GM18907 (cell line): ENCODE measurements at regions not wholly inside any gene's neighbourhood (a gene's known extent, or its start where the extent isn't known, plus 50 kb on each side); places are given as distances from the start of the nearest gene placed in this dataset.

ENCODE experiments used
- ATAC-seq: cut with Tn5 transposase; IDR thresholded peaks from one replicate; pipeline ENCODE4 v1.9.1; 2021; ENCODE audit warnings: mild to moderate bottlenecking, moderate library complexity; ENCODE audit not compliant: unreplicated experiment

DNA sequence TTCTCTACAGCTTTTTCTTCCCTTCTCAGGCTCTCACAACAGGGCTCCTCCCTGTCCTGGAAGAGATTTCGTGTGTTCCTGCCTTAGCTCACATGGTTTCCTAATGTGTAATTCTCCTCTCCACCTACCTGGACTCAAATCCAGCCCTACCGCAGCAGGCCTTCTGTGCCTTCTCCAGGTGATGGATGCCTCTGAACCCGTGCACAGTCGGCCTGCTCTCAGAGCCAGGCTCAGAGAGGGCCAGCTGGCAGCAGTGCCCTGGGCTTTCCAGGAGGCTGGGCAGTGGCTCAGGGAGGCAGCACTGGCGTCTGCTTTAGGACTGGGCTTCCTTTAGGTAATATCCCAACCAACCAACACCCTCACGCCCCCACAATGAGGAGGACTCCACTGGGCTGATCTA, 123.2 kb upstream of the TMC3 start:
- ATAC-seq = no peak

DNA sequence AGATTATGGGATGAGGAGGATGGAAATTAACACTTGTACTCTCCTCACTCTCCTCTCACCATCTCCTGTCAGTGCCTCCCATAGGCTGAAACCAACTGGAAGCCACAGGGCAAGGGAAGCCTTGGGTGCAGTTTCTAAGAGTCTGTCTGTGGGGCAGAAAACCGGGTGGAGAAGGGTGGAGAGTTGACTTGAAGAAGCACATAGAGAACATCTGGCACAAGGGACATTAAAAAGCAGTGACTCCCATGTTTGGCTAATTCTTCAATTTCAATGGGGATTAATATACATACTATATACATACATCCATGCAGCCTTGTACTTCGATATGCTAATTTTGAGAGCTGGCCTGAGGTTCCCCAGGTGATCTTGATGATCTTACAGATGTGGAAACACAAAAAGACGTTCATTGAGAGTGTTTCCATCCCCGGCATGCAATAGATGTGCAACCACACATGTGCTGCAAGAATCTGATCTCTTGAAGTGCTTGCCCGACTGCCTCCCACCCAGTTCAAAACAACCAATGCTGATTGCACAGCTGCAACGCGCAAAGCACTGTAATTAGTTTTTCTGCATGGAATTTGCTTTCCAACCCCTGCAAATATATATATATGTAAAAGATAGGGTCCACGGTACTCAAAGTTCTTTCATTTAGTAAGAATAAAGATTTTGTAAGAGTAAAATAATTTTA, 121.9 kb upstream of the TMC3 start:
- ATAC-seq = no peak

DNA sequence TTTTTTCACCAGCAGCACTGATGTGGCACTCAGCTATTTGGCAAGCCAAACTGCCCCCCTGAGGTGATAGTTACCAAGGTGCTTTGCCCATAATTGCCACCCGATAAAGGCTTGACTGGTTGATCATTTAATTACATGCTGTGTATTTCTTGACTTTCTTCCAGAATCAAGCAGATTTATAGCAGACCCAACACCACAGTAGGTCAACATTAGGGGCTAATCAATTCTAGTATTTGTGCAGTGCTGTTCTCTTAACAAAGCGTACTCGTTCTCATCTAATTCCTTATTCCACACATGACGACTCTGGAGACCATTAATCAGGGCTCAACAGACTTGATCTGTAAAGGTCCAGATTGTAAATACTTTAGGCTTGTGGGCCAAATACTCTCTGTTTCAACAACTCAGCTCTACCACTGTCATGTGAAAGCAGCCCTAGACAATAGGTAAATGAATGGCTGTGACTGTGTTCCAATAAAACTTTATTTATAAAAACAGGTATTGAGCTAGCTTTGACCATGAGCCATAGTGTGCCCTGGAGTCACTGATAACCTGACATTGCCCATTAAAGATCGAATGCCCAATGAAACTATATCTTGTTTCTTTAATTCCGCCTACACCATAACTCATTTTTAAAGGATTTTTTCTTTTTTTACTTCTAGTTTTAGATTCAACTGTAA, 119.1 kb upstream of the TMC3 start:
- ATAC-seq = no peak

DNA sequence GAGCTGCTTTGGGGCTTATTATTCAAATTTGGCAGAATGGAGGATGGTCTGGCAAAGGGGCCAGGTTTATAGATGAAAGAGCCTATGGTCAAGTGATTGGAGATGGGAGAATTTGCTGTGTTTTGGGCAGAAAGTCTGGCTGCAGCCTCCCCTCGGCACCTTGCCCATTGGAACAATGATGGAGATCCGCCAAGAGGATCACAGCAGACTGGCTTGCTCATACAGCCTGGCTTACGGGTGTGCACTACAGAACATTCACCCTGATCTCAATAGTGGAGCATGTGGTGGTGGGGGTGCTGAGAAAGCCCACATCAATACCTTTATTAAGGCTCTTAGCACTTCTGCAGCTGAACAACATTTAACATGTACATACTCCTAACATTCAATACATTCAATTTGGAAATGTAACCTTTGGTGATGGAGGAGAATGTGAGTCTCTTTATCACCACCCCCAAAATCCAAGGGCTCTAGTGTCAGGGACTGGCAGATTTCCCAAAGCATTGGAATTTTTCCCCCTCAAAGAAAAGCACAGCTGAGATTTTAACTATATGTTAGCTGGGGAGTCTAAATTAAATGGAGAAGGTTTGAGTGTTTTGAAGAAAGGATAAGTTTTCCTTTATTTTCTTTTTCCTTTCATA, 118.4 kb upstream of the TMC3 start:
- ATAC-seq = no peak

DNA sequence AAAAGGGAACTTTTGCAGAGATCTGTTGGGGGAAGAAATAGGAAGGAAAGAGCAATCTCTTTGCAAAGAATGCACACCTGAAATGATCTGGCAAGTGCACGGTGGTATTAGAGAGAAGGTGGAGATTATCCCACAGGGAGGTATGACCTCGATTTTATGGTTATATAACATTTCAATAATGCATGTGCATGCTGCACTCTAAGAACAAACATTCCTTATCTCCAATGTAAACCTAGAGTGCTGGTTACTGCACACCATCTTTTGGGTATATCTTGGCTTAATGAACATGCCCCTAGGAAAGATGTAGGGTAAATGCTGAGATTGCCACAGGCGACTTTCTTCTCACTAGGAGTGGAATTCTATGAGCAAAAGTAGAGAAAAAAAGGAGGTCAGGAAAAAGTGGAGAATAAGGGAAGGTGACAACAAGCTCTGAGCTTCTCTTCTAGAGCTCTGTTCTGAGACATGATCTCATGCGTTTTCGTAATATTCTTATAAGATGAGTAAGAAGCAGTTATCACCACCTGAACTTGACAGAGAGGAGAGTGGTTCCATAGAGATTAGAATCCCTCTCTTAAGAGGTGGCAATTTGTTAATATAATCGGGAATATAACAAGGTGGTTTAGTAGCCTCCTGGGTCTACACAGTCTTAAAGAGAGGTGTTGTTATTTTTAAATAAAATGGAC, 117.5 kb upstream of the TMC3 start:
- no peak for ATAC-seq

DNA sequence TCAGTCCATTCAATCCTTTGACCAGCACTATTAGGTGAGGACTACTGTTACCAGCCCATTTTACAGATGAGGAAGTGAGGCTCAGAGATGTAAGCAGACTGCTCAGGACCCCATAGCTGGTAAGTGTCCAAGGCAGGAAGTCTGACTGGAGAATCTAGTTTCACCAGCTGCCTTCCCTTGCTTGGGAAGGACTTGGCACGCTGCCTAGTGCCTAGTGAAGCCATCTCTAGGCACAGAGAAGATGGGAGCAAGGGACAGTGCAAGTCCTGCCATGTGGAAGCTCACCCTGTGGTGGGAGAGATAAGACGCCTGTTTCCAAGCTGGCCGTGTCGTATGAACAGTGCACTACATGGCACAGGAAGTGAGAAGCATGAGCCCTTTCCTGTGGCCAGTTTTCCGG, 111.8 kb upstream of the TMC3 start:
- ATAC-seq = no peak

DNA sequence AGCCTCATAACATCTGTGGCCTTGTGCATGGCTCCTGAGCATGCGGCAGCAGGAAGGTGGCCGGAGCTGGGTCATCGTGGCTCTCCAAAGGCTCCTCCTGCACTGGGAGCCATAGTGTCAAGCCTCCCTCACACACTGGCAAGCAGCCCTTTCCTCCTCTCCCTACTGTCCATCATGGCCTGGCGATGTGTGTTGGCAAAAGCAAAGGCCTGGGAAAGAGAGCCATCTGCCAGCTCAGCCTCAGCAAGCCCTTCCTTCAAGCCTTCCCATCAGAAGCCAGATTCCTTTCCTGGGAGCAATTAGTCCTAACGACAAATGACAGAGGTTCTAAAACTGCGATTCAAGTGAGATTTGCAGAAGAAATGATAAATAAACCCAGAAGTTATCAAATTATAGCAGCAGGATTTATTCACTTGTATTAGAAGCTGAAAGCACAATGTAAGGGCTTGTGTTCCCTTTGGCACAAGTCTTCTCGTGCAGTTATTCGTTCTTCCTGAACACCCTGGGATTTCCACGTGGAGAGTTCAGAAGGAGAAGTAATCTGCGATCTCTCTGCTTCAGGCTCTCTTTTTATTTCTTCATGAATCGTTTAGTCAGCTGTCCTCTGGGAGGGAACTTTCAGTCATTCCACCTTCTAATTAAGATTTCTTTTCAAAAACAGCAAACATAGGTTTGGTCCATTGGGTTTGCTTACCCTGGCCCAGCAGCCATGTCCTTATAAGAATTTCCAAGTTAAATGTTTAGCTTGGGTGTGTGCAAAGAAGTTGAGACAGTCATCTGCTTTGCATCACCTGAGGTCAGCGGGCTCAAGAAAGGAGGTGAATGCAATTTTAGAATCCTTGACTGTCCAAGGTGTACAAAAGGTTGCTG, 110.3 kb upstream of the TMC3 start:
- ATAC-seq = no peak

DNA sequence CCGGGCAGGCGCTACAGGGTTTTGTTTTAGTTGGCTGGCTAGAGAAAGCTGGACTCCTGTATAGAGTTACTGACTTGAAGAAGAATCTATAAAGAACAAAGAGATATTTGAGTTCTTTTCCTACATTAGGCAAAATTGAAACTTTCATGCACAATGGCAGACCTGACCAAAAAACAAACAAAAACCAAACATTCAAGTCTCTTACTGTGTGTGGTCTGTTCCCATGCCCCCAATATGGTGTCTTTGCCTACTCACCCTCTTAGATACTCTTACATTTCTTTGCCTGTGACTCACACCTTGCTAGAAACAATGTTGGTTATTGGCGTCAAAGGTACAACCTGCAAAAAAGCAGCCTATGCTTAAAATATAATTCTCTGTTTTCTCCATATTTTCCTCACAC, 109.5 kb upstream of the TMC3 start:
- ATAC-seq = no peak

DNA sequence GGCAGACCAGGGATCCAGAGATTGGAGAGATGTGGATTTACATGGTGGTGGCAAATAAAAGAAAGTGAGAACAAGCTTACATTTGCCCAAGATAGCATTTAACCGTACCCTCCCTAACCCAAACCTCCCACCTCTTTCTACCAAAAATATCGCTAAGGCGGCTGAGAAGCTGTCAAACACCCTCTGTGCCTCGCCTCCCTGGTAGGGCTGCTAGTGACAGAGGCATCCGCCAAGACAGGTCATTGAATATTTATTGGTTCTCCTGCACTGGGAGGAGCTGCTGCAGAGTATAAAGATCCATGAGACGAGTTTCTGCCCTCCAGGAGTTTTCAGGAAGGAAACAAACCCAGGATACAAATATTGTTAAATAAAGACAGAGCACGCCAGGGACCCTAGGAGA, 107.3 kb upstream of the TMC3 start:
- no peak for ATAC-seq

DNA sequence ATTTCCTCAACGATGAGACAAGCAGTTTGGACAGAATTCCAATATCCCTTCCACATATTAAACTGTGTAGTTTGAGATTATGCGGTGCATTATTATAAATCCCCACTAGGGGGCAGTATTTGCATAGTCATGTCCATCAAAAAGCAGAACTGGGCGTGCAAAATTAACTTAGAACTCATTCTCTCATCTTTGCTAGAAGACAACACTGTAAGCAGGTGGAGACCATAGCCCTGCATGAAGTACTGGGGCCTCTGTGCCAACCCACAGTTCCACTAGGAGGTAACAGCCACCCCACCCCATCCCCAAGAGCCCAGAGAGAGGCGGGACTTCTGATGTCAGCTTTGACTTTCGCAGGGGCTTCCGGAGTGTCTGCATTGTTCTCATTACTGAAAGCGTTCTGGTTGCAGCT, 106.6 kb upstream of the TMC3 start:
- ATAC-seq = no peak

DNA sequence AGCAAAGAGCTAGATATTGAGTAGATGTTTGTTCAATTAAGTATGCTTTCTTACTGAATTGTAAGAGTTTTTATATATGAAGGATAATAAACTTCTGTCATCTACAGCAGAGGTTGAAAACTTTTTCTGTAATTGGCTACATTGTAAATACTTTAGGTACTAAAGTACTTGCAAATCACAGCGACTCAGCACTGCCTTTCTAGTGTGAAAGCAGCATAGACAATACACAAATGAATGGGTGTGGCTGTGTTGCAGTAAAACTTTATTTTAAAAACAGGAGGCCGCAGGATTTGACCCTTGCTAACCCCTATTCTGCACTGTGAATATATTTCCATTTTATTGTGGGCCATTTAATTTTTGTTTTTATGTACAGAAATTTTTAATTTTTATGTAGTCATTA, 104.3 kb upstream of the TMC3 start:
- no peak for ATAC-seq

DNA sequence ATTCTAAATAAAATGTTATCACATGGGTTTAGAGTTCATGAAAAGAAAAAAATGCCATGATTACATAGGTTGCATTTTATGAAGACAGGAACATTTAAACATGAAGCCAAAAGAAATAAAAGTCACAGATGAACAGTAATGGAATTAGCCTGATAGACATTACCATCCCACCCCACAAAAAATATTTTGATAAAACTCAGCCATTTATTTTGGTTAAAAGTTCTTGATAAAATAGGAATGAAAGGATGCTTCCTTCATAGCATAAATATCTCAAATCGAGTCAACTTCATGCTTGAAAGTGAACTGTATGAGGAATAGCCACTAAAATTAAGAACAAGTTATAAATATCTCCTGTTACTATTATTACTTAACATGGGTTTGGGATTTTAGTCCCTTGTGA, 101.9 kb upstream of the TMC3 start:
- ATAC-seq = no peak

DNA sequence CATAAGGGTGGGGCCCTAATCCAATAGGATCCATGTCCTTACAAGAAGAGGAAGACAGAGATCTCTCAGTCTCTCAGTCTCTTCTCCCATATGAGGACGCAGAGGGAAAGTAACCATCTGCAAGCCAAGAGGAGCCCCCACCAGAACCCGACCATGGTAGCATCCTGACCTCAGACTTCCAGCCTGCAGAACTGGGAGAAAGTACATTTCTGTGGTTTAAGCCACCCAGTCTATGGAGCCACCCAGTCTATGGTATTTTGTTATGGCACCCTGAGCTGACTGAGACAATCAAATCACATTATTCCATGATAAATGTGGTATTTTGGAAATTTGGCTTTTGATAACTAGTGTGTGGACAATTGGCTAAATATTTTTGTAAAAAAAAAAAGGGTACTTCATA, 101.5 kb upstream of the TMC3 start:
- ATAC-seq = no peak

DNA sequence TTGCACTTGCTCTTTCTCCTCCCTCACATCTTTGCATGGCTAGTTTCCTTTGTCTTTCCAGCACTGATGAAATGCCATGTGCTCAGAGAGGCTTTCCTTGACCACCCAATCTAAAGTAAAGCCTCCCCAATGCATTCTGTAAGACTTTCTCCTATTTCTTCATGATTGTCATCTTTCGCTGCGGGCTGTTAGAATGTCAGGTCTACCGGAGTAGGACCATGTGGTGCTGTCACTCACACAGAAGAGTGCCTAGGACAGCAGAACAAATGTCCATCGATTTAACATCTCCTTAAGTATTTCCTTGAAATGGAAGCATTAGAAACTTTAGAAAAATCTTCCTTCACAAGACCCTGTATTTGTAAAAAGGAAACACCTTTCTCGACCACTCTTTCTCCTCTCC, 99.9 kb upstream of the TMC3 start:
- no peak for ATAC-seq

DNA sequence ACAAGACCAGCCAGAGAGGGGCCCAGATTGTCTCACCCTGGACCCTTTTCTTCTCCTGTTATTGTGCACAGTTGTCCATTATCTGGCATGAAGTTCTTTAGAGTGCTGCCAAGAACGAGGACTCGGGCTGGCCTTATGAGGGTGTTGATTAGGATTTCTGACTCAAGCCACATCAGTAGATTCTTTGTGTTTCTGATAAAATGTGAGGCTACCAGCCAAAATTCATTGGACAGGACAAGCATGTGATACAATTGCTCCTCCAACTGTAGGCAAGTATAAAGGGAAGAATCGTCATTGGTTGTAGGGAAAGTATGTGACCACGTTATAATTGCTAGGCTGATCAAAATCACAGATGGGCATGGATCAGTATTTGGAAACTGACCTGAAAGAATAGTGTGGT, 99.2 kb upstream of the TMC3 start:
- ATAC-seq = no peak

DNA sequence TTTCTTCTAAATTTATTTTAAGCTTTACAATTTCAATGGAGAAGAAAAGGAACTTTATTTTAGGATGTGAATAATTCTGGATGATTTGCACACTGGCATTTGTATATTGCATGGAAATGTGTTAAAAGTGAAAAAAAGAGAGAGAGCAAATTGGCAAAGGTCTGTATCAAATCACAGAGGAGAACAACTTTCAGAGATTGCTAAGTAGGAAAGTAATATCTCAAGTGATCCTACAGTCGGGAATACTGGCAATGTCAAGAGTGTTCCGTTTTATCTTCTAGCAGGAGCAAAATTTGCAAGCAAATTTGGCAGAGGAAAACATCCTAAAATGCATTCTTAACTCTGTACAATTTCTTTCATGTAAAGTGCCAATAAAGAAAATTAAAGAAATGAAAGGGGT, 97.1 kb upstream of the TMC3 start:
- ATAC-seq = no peak

DNA sequence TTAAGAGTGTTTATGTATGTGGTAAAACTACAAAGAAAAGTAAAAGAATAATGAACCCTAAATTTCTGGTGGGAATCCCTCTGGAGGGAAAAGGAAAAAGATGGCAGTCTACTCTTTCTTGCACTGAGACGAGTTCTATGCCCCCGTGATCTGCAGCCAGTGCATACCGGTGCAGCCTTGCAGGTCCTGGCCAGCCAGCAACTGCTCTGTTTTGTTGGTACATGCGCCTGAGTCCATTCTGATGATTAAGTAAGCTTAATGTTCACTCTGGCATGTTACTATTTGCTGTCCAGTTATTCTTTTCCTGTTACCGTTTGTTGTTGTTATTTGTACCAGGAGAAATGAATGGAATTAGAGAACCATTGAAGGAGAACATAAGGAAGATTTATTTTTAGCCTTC, 95.1 kb upstream of the TMC3 start:
- ATAC-seq = no peak

DNA sequence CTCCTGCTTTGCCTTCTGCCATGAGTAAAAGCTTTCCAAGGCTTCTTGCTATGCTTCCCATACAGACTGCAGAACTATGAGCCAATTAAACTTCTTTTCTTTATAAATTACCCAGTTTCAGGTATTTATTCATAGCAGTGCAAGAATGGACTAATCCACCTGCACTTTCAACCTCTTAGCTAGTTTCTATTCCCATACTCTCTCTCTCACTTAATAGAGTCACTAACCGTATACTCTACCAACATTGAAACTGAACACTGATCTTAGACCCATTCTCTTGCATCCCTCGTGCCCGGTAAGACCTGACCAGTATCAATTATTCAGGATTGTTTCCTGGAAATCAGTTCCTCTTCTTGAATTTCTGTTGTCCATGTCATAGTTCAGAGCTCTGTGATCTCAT, 92.7 kb upstream of the TMC3 start:
- ATAC-seq = no peak

DNA sequence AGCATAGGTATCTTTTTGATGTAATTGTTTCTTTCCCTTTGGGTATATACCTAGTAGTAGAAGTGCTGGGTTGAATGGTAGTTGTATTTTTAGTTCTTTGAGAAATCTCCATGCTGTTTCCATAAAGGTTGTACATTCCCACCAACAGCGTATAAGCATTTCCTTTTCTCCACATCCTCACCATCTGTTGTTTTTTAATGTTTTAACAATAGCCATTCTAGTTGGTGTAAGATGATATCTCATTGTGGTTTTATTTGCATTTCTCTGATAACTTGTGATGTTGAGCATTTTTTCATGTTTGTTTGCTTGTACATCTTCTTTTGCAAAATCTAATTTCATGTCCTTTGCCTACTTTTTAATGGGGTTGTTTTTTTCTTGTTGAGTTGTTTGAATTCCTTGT, 80.0 kb upstream of the TMC3 start:
- ATAC-seq = no peak

DNA sequence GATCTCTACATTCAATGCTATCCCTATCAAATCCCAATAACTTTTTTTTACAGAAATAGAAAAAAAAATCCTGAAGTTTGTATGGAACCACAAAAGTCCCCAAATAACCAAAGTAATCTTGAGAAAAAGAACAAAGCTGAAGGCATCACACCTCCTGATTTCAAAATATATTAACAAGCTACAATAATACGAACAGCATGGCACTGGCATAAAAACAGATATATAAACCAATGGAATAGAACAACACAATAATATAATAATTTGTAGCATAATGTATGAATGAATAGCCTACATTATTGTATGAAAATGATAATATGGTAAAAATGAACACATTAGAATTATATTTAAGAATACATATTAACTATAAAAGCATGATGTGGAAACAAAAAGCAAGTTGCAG, 76.7 kb upstream of the TMC3 start:
- no peak for ATAC-seq
